LNCAP (cell line): ENCODE measurements at regions not wholly inside any gene's neighbourhood (a gene's known extent, or its start where the extent isn't known, plus 50 kb on each side); places are given as distances from the start of the nearest gene placed in this dataset.

Experiments
- TF ChIP-seq, protein P1 (sequence below): fragments of 450-650 bp; IDR thresholded peaks from 2 replicates; pipeline ENCODE4 v1.5.1; 2017; ENCODE audit warnings: mild to moderate bottlenecking

GRCh38 chr11:106302416-106302815 lies 225.0 kb downstream of the AASDHPPT start:
- TF ChIP-seq, protein P1, sequence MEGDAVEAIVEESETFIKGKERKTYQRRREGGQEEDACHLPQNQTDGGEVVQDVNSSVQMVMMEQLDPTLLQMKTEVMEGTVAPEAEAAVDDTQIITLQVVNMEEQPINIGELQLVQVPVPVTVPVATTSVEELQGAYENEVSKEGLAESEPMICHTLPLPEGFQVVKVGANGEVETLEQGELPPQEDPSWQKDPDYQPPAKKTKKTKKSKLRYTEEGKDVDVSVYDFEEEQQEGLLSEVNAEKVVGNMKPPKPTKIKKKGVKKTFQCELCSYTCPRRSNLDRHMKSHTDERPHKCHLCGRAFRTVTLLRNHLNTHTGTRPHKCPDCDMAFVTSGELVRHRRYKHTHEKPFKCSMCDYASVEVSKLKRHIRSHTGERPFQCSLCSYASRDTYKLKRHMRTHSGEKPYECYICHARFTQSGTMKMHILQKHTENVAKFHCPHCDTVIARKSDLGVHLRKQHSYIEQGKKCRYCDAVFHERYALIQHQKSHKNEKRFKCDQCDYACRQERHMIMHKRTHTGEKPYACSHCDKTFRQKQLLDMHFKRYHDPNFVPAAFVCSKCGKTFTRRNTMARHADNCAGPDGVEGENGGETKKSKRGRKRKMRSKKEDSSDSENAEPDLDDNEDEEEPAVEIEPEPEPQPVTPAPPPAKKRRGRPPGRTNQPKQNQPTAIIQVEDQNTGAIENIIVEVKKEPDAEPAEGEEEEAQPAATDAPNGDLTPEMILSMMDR = no peak

GRCh38 chr11:106304274-106304673 lies 226.8 kb downstream of the AASDHPPT start:
- TF ChIP-seq, protein P1 = no peak

- TF ChIP-seq, protein P1 = no peak
These were observed 228.0 kb downstream of the AASDHPPT start for GRCh38 chr11:106305458-106305857.

- TF ChIP-seq, protein P1 = no peak; the same call in 1 of the 2 replicates
These were observed 229.5 kb downstream of the AASDHPPT start for GRCh38 chr11:106306942-106307341.

GRCh38 chr11:106309070-106309684 lies 231.7 kb downstream of the AASDHPPT start:
- TF ChIP-seq, protein P1 = no peak

DNA sequence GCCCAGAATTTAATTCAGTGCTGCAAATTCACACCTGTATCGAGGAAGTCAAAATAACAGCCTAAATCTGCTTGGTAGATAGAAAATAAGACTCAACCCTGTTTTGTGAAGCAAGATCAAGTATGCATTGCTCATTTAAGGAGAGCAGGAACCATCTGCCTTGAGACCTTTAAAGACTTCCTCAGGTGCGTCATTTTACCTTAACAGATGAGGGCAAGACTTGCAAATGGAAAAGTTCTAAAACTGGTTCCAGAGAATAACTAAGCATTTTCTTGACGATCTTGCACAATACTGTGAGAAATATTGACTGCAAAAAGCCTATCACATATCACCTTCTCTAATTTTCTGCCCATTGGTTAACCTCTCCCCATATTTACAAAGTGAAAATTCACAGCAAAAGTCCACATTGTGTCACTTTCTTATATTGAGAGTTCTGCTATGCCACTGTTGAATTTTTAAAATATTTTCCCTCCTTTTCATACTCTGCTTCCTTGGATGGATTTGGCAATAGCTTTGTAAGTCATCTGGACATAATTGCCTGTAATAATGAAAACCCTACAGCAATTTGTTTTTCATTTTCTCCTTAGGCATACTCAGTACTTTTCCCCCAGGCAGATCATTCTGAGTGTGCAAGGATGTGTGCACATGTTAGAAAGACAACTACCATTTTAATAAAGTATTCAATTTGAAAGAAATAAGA lies 234.2 kb downstream of the AASDHPPT start:
- TF ChIP-seq, protein P1 = no peak

GRCh38 chr11:106321601-106322000 lies 244.1 kb downstream of the AASDHPPT start:
- TF ChIP-seq, protein P1 = no peak
